GM12874 (cell line): ENCODE measurements at regions not wholly inside any gene's neighbourhood (a gene's known extent, or its start where the extent isn't known, plus 50 kb on each side); places are given as distances from the start of the nearest gene placed in this dataset.

ENCODE experiments used
- CTCF ChIP-seq: IDR thresholded peaks from 2 replicates; pipeline ENCODE4 v1.5.1; 2011; ENCODE audit warnings: low read depth, mild to moderate bottlenecking, control low read depth, low read length, moderate library complexity; ENCODE audit not compliant: insufficient read depth

- TF ChIP-seq CTCF = no peak
Measured at GRCh38 chr7:93778384-93778783, 112.2 kb downstream of the TFPI2 start.

GRCh38 chr7:93773446-93773845 lies 117.1 kb downstream of the TFPI2 start:
- TF ChIP-seq CTCF = no peak

- TF ChIP-seq CTCF = no peak
Measured at GRCh38 chr7:93765475-93765874, 125.1 kb downstream of the TFPI2 start.

GRCh38 chr7:93758631-93759030 lies 131.9 kb downstream of the TFPI2 start:
- TF ChIP-seq CTCF = no peak

- no peak for TF ChIP-seq CTCF
Measured at GRCh38 chr7:93757426-93757825, 133.1 kb downstream of the TFPI2 start.

DNA sequence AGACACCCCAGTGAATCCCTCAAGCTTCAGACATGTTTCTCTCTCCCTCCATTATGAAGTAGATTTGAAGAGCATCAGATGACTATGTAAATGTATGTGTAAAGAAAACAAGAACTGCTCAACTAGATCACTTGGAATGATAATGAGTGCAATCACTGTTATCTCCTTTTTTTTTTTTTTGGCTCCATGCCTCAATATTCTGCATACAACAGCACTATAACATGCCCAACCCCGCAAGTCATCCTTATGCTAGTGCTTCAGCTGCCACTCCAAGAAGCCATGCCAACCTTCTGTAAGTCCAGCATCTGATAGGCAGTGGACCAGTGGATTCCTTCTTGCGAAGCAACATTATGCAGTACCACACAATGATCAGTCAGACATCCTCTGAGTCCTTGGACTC lies 133.7 kb downstream of the TFPI2 start:
- no peak for TF ChIP-seq CTCF

DNA sequence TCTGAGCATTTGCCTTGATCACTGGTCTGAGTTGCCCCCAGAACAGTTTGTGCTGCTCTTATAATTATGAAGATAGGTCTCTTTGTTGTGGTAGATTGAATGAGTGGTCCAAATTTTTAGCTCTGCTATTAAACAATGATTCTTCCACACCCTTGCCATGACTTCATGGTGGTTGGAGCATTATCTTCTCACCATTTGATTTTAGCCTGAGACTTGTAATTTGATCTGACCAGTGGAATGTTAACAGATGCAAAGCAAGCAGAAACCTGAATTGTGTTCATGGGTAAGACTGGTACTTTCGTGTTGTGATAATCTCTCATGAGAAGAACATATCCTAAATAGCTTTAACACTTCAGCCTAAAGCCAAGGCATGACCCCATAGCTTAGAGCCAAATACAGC lies 139.1 kb downstream of the TFPI2 start:
- TF ChIP-seq CTCF = no peak

DNA sequence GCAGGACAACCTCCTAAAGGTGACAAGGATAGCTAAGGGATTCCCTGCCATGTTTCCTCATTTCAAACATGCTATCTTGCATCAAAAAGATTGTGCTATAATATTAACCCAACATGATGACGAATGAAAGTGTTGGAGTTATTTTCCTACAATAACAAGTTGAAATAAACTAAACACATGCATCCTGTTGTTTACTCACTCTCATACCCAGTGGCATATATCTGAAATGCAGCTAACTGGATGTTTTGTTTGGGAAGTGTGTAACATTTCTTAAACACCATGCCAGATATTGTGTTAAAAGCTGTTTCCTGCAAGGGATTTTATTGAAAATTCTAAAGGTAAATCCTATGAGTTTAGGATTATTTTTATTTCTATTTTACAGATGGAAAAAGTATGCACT lies 139.6 kb downstream of the TFPI2 start:
- TF ChIP-seq CTCF = no peak
